Islet precursor cell (in vitro differentiated cells): ENCODE measurements at regions not wholly inside any gene's neighbourhood (a gene's known extent, or its start where the extent isn't known, plus 50 kb on each side); places are given as distances from the start of the nearest gene placed in this dataset.
A peak's percentile ranks its signal among the peaks of the same experiment; 100 is the strongest.
"Not testable (repeated sequence)": the region's sequence is repeated elsewhere in the genome, so short reads cannot be mapped to it uniquely, and the experiment has no call there.

Experiments
- DNase-seq: peaks from one replicate; pipeline ENCODE4 v3.0.0-alpha.2; 2018

DNA sequence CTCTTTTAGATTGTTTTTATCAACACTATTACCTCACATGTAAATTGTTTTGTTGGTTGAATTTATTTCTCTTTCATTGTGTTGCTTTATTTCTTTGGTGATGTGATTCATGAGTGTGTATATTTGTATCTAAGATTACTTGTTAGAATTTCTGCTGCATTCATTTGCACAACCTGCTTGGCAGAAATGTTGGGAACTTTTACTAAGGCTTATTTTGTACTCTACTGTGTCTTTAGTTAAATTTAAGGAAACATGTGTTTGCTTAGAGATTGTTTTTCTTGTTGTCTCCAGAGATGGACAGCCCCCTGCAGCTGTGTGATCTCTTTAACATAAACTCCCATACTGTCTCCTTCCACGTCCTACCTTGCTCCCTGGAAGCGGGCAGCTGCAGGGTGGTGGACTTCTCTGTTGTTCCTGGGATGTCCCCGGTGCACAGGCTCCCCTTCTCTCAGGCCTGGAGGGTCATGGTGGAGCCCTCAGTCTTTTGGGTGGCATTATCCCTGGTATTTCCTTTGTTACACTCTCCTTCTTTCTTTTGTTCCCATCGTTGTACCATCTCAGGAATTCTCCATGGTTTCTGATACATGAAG is 212.0 kb upstream of the SPRY2 start:
- DNase-seq = no peak

- DNase-seq = no peak
Measured at GRCh38 chr13:80551650-80552497, 210.9 kb upstream of the SPRY2 start.

DNA sequence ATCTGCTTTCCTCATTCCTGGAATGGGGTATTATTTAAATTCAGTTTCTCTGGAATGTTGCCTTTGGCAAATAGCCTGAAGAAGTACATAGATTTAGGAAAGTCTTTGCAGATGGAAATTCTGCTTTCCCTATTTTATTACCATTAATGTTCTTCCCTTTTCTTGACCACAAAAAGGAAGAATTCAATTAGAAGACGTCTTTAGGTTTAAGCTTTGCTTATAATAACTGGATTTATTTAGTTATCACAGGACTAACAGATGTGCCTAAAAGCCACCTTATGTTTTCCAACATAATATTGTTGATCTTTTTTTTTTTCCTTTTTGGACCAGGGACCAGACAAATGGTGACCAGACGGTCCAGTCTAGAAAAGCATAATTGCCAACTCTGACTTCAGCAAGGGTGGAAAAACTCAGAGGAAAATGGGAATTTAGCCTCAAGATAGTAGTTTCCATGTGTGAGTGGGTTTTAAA is 210.1 kb upstream of the SPRY2 start:
- DNase-seq = no peak

GRCh38 chr13:80548915-80549314 is 208.0 kb upstream of the SPRY2 start:
- no peak for DNase-seq

DNA sequence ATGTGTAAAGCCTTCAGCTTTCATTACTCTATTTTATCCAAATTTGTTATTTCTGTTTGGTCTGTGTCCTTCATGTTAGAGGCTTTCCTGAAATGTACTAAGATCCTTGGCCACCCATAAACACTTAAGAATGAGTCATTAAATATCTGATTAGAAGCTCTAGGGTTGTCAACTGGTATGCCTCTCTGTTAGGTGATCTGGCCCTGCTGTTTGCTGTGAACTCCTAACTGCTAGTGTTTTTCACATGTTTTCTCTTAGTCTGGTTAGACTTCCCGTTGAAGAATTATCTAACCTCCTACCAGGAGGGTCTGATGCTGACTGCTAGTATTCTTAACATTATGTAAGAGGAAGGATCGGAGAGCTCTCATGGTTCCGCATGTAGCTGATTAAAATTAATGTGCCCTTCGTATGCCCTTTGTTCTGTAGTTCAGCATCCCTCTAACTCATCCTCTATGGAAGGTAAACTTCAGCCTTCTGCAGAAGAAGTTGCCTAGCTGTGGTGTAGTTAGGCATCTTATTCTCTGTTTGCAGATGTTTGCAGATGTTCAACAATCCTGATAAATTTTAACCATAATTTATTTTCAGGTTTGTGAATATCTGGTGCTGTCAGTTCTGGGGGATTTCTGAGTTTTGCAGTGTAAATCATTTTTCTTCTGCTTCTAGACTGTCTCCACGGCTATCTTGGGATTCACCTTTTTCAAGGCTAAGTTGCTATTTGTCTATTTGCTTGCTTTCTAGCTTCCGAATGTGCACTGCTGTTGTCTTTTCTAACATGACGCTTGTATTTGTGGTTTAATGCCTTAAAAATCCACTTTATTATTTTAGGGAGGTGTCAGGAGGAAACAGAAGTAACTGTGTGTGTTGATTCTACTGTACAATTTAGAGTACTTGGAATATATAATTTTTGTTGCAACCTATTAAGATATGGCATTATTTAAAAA is 207.2 kb upstream of the SPRY2 start:
- peak; percentile 58 for DNase-seq

DNA sequence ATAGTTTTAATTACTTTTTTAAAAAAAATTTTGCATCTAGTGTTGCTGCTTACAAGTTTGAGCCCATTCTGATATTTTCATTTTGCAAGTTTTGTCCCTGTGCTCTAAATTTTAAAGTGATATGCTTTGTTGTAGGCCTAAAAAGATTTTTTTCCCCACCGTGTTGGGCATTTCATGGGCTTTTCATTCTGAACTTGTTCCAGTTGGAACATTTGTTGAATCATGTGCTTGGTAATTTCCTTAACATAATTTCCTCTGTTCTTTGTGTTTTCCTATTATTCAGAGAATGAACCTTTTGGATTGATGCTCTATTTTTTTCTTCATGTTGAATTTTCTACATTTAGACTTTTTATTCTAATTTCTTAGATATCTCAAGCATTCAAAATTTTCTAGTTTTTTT is 206.4 kb upstream of the SPRY2 start:
- no peak for DNase-seq

GRCh38 chr13:80533175-80533574 is 192.2 kb upstream of the SPRY2 start:
- no peak for DNase-seq

DNA sequence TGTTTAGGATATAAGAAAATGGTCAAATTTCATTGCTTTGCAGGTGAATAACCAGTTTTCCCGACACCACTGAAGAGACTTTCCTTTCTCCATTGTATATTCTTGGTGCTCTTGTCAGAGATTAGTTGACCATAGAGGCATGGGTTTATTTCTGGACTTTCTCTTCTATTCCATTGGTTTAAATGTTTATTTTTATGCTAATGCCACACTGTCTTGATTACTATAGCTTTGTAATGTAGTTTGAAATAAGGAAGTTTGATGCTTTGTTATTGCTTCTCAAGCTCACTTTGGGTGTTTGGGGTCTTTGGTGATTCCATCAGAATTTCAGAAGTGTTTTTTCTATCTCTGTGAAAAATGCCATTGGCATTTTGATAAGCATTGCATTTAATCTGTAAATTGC is 190.0 kb upstream of the SPRY2 start:
- no peak for DNase-seq

DNA sequence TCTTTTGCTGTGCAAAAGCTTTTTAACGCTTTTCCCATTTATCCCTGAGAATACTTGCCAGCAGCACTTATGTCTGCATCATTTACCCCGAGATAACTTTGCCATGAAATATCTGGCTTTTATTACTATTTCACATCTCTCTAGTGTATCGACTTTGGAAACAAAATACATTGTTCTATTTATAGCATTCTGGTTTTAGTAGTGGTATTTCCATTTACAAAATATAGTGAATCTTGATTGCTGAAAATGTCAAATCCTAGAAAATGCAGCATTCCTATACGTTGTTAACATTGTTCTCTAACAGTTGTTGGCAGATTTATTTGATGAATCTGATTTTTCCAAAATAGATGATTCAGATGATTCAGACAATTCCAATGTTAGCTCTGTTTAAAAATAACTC is 189.3 kb upstream of the SPRY2 start:
- no peak for DNase-seq

GRCh38 chr13:80529734-80530133 is 188.8 kb upstream of the SPRY2 start:
- no peak for DNase-seq

GRCh38 chr13:80528733-80529132 is 187.8 kb upstream of the SPRY2 start:
- DNase-seq = no peak

- no peak for DNase-seq
Measured at GRCh38 chr13:80527400-80527799, 186.5 kb upstream of the SPRY2 start.

DNA sequence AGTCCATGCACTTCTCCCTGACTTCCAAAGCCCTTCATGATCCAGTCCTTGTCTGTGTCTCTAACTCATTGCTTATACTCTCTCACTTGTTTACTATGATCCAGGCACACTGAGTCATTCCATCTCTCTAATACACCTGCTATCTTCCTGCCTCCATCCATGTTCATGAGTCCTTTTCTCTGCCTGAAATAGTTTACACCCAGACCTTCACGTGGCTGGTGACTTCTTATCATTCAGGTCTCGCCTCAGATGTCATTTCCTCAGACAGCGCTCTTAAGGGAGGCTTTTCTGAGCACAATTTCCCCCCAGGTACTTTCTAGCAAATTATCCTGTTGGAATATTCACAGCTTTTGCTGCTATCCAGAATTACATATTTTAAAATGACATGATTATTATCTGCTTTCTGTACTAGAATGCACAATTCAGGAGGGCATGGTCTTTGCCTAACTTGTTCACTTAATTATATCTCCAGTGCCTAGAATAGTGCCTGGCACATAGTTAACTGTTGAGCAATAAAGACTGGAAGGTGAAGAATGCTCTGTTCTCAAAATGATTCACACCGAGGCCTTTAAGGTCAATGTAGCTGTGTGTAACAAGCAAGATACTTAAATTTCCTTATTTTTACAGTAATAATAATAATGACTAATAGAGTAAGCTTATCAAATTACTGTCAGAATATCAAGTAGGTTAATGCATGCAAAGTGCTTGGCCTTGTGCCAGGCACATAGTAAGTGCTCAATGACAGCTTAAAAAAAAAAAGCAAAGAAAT is 183.7 kb upstream of the SPRY2 start:
- DNase-seq = no peak

DNA sequence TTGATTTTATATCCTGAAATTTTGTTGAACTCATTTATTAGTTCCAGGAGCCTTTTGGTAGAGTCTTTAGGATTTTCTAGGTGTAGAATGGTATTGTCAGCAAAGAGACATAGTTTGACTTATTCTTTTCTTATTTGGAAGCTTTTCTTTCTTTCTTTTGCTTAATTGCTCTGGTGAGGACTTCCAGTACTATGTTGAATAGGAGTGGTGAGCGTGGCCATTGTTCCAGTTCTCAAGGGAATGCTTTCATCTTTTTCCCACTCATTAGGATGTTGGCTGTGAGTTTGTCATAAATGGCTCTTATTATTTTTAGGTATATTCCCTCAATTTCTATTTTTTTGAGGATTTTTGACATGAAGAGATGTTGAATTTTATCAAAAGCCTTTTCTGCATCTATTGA is 182.2 kb upstream of the SPRY2 start:
- DNase-seq = no peak

DNA sequence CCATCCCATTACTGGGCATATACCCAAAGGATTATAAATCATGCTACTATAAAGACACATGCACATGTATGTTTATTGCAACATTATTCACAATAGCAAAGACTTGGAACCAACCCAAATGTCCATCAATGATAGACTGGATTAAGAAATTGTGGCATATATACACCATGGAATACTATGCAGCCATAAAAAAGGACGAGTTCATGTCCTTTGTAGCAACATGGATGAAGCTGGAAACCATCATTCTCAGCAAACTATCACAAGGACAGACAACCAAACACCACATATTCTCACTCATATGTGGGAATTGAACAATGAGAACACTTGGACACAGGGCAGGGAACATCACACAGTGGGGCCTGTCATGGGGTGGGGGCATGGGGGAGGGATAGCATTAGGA is 181.5 kb upstream of the SPRY2 start:
- DNase-seq = not testable (repeated sequence)

- no peak for DNase-seq
Measured at GRCh38 chr13:80516818-80517348, 176.0 kb upstream of the SPRY2 start.

DNA sequence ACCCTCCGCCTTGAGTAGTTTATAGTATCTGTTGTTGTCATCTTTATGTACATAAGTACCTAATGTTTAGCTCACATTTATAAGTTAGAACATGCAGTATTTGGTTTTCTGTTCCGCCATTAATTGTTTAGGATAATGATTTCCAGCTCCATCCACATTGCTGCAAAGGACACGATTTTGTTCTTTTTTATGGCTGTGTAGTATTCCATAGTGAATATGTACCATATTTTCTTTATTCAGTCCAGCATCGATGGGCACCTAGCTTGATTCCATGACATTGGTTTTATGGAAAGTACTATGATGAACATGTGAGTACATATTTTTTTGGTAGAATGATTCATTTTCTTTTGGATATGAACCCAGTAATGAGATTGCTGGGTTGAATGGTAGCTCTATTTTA is 174.4 kb upstream of the SPRY2 start:
- DNase-seq = no peak

DNA sequence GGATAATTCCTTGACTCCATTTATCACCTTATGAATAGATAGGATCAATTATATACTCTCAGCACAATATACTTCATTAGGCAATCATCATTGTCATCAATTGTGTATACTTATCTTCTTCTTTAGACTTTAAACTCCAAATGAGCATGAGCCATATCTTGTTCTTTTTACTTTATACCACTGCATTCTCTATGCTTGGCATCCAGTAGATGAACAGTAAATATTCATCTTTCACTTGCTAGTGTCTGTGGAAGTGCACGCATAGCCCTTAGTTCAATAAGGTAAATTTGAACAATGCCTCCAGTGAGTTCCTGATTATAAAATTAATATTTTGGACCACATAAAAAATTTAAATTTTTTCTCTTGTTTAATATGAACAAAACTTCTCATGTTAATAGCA is 172.3 kb upstream of the SPRY2 start:
- DNase-seq = no peak

DNA sequence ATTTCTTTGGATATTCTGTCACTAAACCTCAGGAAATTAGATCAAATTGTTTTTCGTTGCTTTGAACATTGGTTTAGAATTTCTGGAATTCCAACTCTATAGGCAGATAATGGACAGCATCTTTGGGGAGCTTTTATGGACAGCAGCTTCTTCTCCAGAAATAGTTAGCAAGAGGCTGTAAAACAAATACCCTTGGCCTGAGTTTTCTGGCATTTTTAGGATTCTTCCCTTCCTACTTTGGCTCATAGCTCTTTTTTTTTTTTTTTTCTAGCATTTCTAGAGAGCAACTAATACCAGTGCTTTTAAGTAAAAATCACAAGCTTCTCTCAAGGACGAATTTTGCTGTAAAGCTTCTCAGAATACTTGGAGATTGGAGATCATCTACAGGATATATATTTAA is 169.8 kb upstream of the SPRY2 start:
- DNase-seq = no peak

- no peak for DNase-seq
Measured at GRCh38 chr13:80509264-80509663, 168.3 kb upstream of the SPRY2 start.

DNA sequence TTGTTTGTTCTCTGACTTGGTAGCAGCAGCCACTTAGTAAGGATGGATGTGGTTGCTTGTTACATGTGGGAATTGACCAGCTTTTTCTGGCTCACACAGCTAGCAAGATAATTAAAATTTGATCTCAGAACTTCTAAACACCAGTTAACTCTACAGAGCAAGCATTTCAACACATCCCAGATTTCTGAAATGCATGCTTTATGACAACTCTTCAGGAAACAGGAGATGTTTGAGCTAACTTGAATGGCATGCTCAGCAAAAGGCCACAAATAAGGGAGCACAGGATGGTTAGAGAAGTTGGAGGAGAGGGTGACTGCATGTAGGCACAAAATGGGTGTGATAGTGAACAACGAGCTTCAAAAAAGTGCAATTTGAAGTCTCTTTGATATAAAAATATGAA is 167.1 kb upstream of the SPRY2 start:
- DNase-seq = no peak

DNA sequence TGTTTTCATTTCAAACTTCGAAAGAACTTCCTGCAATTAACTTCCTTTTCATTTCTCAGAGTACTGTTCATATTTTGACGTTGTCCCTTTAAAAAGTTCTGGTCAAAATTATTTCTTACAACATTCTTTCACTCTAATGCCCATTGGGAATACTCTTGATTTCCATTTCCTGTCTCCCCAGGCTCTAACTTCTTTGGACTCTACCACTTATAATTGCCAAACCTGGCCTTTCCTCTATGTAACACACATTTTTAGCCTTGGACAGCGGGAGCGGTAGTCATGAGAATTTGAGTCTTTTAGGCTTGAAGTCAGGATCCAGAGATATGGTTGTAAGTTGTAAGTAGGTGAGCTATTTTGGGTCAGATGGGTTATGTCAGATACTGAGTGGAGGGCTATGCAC is 163.5 kb upstream of the SPRY2 start:
- DNase-seq = no peak
